GM19438 (cell line): ENCODE measurements at regions not wholly inside any gene's neighbourhood (a gene's known extent, or its start where the extent isn't known, plus 50 kb on each side); places are given as distances from the start of the nearest gene placed in this dataset.

Source experiments
- ATAC-seq: cut with Tn5 transposase; IDR thresholded peaks from one replicate; pipeline ENCODE4 v1.9.1; 2021; ENCODE audit warnings: low read depth; ENCODE audit not compliant: unreplicated experiment

- no peak for ATAC-seq
Measured at GRCh38 chr11:22497474-22497873, 128.1 kb downstream of the FANCF start.

DNA sequence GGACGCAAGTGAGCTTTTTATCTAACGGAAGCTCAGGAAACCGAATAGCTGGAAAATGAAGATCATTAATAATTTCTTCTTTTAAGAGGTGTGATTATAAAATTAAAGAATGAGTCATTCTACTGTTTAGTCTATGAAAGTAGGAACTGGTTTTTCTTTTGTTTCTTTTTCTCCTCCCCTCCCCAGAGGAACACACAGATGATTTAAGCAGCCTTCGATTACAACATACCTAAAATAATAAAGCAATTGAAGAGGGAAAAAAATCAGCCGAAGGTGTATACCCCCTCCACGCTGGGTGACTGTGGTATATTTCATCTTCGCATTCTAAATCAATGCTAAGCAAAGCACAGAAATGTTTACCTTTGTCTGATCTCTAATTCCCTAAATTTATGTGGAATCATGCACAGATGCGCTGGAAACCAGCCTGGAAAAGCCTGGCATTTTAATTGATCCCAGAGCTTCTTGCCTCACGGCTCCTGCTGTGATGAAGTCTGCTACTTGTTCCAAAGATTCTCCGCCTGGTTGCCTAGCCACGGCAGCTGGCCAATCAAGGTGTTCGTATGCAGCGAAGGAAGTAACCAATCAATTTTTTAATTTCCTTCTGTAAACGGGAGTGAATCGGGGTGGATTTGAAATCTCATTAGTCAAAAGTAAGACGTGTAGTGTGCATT, 133.9 kb downstream of the FANCF start:
- ATAC-seq = no peak

DNA sequence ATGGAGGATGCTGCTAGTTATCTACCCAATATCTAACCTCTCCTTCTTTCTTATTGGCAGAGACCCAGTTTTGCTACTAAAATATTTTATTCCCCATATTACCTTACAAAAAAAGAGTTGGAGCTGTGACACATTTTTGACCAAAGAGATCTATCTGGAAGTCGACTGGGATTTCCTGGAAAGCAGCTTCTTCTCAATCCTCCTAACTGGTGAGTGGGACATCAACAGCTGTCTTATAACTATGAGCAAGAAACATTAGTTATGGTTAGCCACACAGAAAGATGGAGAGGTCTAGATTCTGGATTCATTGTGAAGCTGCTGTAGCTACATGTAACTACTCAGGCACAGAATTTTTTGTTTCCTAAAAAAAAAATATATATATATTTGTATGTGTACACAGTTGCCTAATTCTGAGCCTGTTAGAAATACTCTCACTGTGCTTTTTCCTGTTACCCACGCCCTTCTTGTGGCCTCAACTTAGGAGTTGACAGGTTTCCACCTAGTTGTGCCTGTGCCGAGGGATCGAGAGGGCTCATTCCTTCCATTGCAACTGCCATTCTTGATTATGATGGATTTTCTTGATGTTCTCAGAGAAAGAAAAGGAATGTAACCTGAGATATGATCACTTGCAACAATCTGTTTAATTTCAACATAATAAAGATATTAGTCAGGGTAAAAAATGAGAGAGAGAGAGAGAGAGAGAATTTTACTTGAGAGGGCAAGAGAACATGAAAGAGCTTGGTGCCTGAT, 142.0 kb downstream of the SLC17A6 start:
- ATAC-seq = no peak

GRCh38 chr11:22479208-22479607, 141.0 kb downstream of the SLC17A6 start:
- ATAC-seq = no peak

- no peak for ATAC-seq
Measured at GRCh38 chr11:22478169-22478568, 140.0 kb downstream of the SLC17A6 start.

DNA sequence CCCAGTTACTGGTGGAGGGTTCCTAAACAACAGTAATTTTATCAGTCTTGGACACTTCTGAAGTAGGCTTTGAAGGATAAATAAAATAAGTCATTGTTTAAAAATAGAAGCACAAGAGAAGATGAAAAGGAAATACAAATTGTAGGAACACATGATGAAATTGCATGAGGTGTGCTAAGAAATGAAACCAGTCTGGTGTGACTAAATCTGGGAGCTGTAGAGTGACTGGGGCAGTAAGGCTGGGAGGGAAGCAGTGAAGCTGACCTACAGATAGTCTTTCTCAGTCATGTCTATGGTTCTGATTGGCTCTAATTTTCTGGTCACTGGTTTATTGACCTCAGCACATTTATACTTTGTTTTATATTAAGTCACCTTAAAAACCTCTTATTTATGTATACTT, 139.1 kb downstream of the SLC17A6 start:
- ATAC-seq = no peak

GRCh38 chr11:22476589-22476988, 138.4 kb downstream of the SLC17A6 start:
- ATAC-seq = no peak

DNA sequence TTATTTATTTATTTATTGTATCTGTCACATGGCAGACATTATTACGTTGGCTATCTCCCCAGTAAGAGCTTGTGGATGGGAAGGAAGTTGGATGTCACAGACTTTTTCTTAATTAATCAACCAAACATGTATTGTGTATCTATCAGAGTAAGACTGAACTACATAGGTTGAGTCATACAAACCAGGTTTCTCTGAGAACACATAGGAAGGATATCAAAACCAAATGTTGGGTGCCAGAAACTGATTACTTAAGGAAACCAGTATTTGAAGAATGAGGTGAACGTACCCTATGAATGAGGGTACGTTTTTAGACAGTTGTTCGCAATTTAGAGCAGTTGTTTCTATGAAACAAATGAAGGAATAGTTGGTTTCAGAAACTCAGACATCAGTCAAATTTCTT, 136.4 kb downstream of the SLC17A6 start:
- no peak for ATAC-seq

DNA sequence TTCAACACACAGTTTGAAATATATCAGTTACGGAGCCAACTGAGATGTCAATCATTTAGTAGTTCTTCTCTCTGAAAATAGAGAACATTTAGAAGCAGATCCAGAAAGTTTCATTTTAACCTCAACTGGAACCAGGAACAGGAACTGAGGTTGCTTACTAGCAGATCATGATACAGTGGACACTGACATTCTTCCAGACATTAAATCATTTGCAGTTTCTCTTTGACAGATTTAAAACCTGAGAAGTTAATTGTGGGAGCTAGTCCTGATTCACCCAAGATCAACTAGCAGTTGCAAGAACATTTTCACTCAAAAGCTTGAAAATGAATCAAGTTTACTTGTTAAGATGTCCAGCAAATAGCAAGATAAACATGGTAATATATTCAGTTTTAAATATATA, 135.4 kb downstream of the SLC17A6 start:
- no peak for ATAC-seq

GRCh38 chr11:22472306-22472705, 134.1 kb downstream of the SLC17A6 start:
- ATAC-seq = no peak

- no peak for ATAC-seq
Measured at GRCh38 chr11:22471385-22471784, 133.2 kb downstream of the SLC17A6 start.

- ATAC-seq = no peak
Measured at GRCh38 chr11:22467741-22468140, 129.6 kb downstream of the SLC17A6 start.

GRCh38 chr11:22467248-22467647, 129.1 kb downstream of the SLC17A6 start:
- no peak for ATAC-seq

DNA sequence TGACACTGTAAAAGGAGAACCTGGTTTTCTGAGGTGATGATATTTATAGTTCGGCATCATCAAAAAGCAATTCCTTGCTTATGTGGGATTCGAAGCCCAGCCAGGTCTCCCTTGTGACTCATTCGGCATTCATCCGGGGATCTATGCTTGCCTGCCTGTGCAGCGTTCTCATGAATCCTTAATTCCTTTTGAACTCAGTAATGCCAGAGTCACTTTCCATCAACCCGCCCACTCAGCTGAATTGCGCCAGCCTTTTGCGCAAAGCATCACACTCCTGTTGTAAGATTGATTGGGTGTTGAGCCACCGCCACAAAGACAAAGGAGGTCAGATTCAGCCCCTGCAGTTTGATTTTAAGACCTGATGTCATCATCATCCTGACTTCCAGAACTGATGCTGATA, 128.6 kb downstream of the SLC17A6 start:
- ATAC-seq = no peak

DNA sequence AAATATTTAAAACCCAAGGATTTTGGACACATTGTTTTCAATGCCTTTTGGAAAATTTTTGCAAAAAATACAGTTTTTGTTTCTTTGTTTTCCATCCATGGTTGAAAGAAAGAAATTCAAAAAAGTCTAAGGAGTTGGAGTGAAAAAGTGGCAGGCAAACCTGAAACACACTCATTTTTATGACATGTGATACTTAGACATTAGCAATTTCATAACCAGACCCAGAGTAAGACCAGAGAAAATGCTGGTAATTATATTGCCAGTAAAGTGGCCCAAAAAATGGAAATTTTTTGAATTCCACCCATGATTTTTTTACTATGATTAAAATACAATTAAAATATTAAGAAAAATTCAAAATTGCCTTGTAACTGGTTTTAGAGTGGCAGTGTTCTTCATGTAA, 128.2 kb downstream of the SLC17A6 start:
- no peak for ATAC-seq

- ATAC-seq = no peak
Measured at GRCh38 chr11:22465620-22466019, 127.4 kb downstream of the SLC17A6 start.

DNA sequence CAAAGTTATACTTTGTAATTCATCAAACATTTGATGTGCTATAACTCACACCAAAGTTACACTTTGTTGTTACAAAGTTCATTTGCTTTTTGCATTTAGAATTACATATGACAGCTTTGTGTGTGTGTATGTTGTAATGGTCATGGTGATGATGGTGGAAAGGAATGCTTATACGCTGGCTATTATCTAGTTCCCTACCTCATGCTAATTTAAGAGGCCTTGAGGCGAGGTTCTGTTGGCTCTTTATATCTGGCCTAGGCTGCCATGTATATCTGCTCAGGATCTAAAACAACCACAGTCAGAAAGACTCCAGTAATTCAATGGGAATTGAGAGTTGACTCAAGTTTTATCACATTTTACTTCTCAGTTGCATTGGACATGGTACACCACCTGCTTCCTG, 123.4 kb downstream of the SLC17A6 start:
- no peak for ATAC-seq

DNA sequence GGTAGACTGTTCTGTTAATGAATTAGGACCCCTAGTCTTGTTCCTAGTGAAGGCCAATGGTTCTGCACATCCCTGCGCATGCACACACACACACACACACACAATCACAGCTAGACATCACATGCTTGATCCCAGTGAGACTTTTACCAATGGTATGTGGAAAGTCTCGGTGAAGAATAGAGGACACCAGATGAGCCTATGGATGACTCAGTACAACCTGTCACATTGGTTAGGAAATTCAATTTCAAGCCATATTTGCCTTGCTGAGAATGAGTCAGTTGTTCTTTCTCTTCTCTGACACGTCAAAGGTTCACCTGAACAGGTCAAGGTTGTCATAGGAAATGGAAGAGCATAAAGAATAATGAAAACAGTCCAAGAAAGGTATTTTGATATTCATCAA, 122.0 kb downstream of the SLC17A6 start:
- ATAC-seq = no peak

DNA sequence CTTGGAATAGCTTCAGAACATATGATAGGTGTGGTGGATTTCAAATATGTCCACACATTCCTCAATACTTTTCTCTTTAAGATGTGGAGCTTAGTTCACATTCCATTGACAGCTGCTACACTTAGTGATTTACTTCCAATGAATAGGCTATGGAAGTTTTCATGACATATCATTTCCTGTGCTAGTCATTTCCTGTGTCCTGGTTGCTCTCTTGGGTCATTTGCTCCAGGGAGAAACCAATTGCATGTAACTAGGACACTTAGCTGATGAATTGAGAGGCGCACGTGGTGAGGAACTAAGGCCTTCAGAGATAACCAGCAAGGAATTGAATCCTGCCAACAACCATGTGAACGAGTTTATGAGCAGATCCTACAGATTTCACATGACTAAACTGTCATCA, 120.9 kb downstream of the SLC17A6 start:
- no peak for ATAC-seq

DNA sequence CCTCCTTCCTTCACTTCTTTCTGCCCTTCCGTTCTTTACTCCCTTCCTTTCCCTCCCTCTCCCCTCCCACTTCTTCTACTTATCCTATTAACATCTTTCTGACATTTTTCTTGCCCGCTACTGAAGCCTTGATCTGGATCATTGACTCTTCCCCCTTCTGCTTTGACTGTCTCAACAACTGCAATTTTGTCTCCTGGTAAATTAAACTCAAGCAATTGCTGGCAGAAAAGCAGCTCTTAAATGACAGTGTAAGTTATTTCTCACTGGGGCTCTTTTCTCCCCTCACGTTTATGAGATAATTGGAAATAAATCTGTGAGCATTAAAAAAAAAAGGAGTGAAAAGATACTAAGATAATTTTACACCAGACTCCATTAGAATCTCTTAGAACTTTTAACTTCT, 120.0 kb downstream of the SLC17A6 start:
- no peak for ATAC-seq

GRCh38 chr11:22456993-22457762, 119.0 kb downstream of the SLC17A6 start:
- ATAC-seq = no peak
